Esophagus muscularis mucosa (tissue), 4 donors: ENCODE measurements at regions not wholly inside any gene's neighbourhood (a gene's known extent, or its start where the extent isn't known, plus 50 kb on each side); places are given as distances from the start of the nearest gene placed in this dataset.

Experiments
- DNase-seq: peaks from one replicate; pipeline ENCODE4 v3.0.0-alpha.2; 2017; ENCODE audit errors: extremely low spot score
- H3K27ac ChIP-seq, 4 donors: fragments of 200-600 bp; sonication (generic); replicated peaks in 1 of 4; 1 replicate in 3 of 4; 2 replicates in 1 of 4; pipeline ENCODE4 v1.5.1; 2016 to 2019; ENCODE audit warnings: mild to moderate bottlenecking in 1 of 4
- H3K27me3 ChIP-seq, 4 donors: fragments of 200-600 bp; sonication (generic); one replicate each; pipeline versions ENCODE4 v1.5.1 to v1.6.0; 2016 to 2019
- H3K36me3 ChIP-seq, 4 donors: fragments of 200-600 bp; sonication (generic); one replicate each; pipeline ENCODE4 v1.5.1; 2016 to 2019
- H3K4me1 ChIP-seq, 4 donors: fragments of 200-600 bp; sonication (generic); one replicate each; pipeline ENCODE4 v1.5.1; 2016 to 2019
- H3K4me3 ChIP-seq, 4 donors: fragments of 200-600 bp; sonication (generic); 1 replicate in 2 of 4; 2 replicates in 2 of 4; pipeline ENCODE4 v1.5.1; 2016 to 2019; ENCODE audit warnings: mild to moderate bottlenecking in 4 of 4, moderate library complexity in 1 of 4
- H3K9me3 ChIP-seq, 4 donors: fragments of 200-600 bp; sonication (generic); 1 replicate in 3 of 4; 2 replicates in 1 of 4; pipeline ENCODE4 v1.5.1; 2016 to 2019
- CTCF ChIP-seq, 3 experiments: fragments of 200-600 bp in 2 of 3; fragments of 450-650 bp in 1 of 3; sonication (generic) in 2 of 3; IDR thresholded peaks; one replicate each; pipeline ENCODE4 v1.5.1; 2017 to 2019; ENCODE audit warnings: antibody characterized with exemption in 3 of 3, mild to moderate bottlenecking in 2 of 3, moderate library complexity in 1 of 3
- EP300 ChIP-seq: sonication (generic); formaldehyde crosslinking; IDR thresholded peaks from one replicate; pipeline ENCODE4 v1.6.1; 2017; ENCODE audit warnings: antibody characterized with exemption
- POLR2A ChIP-seq: fragments of 450-650 bp; IDR thresholded peaks from one replicate; pipeline ENCODE4 v1.6.1; 2017; ENCODE audit warnings: antibody characterized with exemption, moderate library complexity, mild to moderate bottlenecking, low read depth
- POLR2AphosphoS5 ChIP-seq, 2 donors: sonication (generic); formaldehyde crosslinking; IDR thresholded peaks; one replicate each; pipeline ENCODE4 v1.6.1; 2017; ENCODE audit warnings: antibody characterized with exemption in 2 of 2
- WGBS: methylation state at CpG from one replicate; pipeline ENCODE4 v1.1.5; 2018; 5-methylcytosine and 5-hydroxymethylcytosine counted together
- intact Hi-C: fragments of 100-400 bp; cut with DNase I; formaldehyde crosslinking; loops from one replicate; pipeline ENCODE4 v1.15.1; 2023

DNA sequence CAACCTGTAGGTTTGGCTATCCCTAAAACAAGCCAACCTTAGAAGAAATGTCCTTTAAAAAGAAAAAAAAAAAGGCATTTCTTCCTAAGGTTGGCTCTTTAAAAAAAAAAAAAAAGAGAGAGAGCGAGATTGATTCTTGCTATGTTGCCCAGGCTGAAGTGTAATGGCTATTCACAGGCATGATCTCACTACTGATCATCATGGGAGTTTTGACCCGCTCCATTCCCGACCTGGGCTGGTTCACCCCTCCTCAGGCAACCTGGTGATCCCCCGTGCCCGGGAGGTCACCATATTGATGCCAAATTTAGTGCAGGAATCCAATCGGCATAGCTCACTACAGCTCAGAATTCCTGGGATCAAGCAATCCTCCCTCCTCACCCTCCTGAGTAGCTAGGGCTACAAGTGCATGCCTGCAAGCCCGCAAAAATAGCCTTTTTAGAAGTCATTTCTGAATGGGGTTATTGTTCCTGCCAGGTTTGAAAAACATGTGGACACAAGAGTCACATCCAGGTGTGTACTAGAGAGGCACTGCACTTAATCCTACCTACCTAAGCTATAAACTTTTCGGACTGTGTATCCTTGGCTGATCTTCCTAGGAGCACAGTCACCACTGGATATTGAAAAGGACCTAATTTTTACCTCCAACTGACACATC is 61.4 kb upstream of the ZCCHC13 start:
- Histone ChIP-seq H3K27ac (peak overlapping the region in 2 of 4 donors; percentile 38 to 53), H3K4me3 (no peak overlapping the region), H3K9me3 (no peaks in the 10 kb centered on the region), H3K4me1 (peaks cover 0 to 21% (median 12%) of the 10 kb centered on the region in 4 donors), H3K27me3 (no peaks in the 10 kb centered on the region), H3K36me3 (peaks cover 0 to 4% (median 0%) of the 10 kb centered on the region in 4 donors)
- no peak for DNase-seq
- WGBS: 70% methylated on average over 8 of the region's 8 CpGs
- TF ChIP-seq POLR2A (no peak), CTCF (IDR thresholded peaks at IDR 0.05) (no peak), EP300 (no peak), POLR2AphosphoS5 (IDR thresholded peaks at IDR 0.05) (no peak)
- intact Hi-C loops: loop anchor here (5.0 kb wide), 1 partner anchor 45 kb away; no protein-coding TSS in a partner anchor

DNA sequence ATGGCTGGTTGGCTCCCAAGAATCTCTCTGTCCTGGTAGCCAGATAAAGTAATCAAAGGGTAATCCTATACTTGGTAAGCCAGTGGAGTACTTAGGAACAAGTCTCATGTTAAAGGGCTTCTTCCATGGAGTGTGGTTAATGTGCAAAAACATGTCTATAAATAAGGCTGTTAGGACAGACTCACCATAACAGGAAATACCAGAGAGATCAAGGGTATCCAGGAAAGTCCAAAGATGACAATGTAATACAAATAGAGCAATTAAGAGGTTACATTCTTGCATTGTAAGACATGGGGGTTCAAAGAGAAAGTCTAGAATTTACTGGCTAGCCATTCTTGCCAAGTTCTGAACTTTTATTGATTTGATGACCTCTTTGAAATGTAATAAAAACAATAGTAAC is 61.9 kb upstream of the ZCCHC13 start:
- Histone ChIP-seq H3K9me3 (no peaks in the 10 kb centered on the region), H3K27me3 (no peaks in the 10 kb centered on the region), H3K4me3 (no peak overlapping the region), H3K27ac (peak overlapping the region in 2 of 4 donors; percentile 39 to 53), H3K4me1 (peaks cover 0 to 21% (median 12%) of the 10 kb centered on the region in 4 donors), H3K36me3 (peaks cover 0 to 4% (median 0%) of the 10 kb centered on the region in 4 donors)
- no peak for TF ChIP-seq POLR2A
- no peak for TF ChIP-seq EP300
- TF ChIP-seq CTCF (IDR thresholded peaks at IDR 0.05): no peak
- TF ChIP-seq POLR2AphosphoS5 (IDR thresholded peaks at IDR 0.05): no peak
- intact Hi-C loops: loop anchor here (5.0 kb wide), 1 partner anchor 45 kb away; no protein-coding TSS in a partner anchor
- DNase-seq: no peak

GRCh38 chrX:74238771-74239170 is 65.2 kb upstream of the ZCCHC13 start:
- Histone ChIP-seq H3K36me3 (peaks cover 0 to 4% (median 0%) of the 10 kb centered on the region in 4 donors), H3K27me3 (no peaks in the 10 kb centered on the region), H3K4me3 (no peak overlapping the region), H3K9me3 (no peaks in the 10 kb centered on the region), H3K27ac (no peak overlapping the region), H3K4me1 (peaks cover 0 to 21% (median 12%) of the 10 kb centered on the region in 4 donors)
- no peak for DNase-seq
- intact Hi-C loops: no loop called here
- WGBS: 100% methylated on average over 1 of the region's 1 CpG
- no peak for TF ChIP-seq POLR2A
- TF ChIP-seq POLR2AphosphoS5 (IDR thresholded peaks at IDR 0.05): no peak
- no peak for TF ChIP-seq CTCF (IDR thresholded peaks at IDR 0.05)
- no peak for TF ChIP-seq EP300

GRCh38 chrX:74234818-74235217 is 69.2 kb upstream of the ZCCHC13 start:
- no peaks in the 10 kb centered on the region for H3K9me3 ChIP-seq
- no peak for DNase-seq
- no peak overlapping the region for H3K4me3 ChIP-seq
- peaks cover 0 to 8% (median 0%) of the 10 kb centered on the region in 4 donors for H3K4me1 ChIP-seq
- intact Hi-C loops: no loop called here
- TF ChIP-seq CTCF (IDR thresholded peaks at IDR 0.05): no peak
- TF ChIP-seq POLR2AphosphoS5 (IDR thresholded peaks at IDR 0.05): no peak
- no peak for TF ChIP-seq POLR2A
- TF ChIP-seq EP300: no peak
- H3K27me3 ChIP-seq: no peaks in the 10 kb centered on the region
- no peak overlapping the region for H3K27ac ChIP-seq
- 50% methylated on average over 2 of the region's 2 CpGs for WGBS
- H3K36me3 ChIP-seq: peaks cover 0 to 4% (median 0%) of the 10 kb centered on the region in 4 donors

GRCh38 chrX:74232859-74233258 is 71.1 kb upstream of the ZCCHC13 start:
- Histone ChIP-seq H3K27me3 (no peaks in the 10 kb centered on the region), H3K9me3 (no peaks in the 10 kb centered on the region), H3K36me3 (no peaks in the 10 kb centered on the region), H3K4me3 (no peak overlapping the region), H3K27ac (no peak overlapping the region), H3K4me1 (peaks cover 0 to 8% (median 0%) of the 10 kb centered on the region in 4 donors)
- intact Hi-C loops: no loop called here
- WGBS: 63% methylated on average over 3 of the region's 3 CpGs
- TF ChIP-seq POLR2AphosphoS5 (IDR thresholded peaks at IDR 0.05) (no peak), CTCF (IDR thresholded peaks at IDR 0.05) (peak in 1 of 3 experiments; percentile 18), POLR2A (no peak), EP300 (no peak)
- no peak for DNase-seq
